HG02678 (cell line): ENCODE measurements at regions not wholly inside any gene's neighbourhood (a gene's known extent, or its start where the extent isn't known, plus 50 kb on each side); places are given as distances from the start of the nearest gene placed in this dataset.
"Not testable (repeated sequence)": the region's sequence is repeated elsewhere in the genome, so short reads cannot be mapped to it uniquely, and the experiment has no call there.

Experiments used
- ATAC-seq: cut with Tn5 transposase; IDR thresholded peaks from one replicate; pipeline ENCODE4 v1.9.1; 2021; ENCODE audit warnings: mild to moderate bottlenecking, moderate library complexity; ENCODE audit not compliant: unreplicated experiment

DNA sequence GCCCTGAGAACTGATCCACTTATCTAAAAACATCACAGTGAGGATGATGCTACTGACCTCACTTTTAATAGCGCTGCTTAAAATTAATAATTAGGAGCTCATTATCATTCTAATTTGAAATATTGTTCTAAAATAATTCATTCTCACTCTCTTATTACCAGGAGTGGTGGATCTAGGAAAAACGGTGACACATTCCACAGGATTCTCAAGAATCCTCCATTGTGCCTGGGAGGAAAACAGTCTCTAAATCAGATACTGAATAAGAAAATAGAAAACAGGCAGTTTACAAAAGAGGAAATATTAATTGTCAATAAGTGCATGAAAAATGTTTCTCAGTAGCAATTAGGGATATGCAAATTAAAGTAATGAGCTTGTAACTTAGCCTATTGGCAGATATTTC is 187.4 kb downstream of the TENT5A start:
- no peak for ATAC-seq

DNA sequence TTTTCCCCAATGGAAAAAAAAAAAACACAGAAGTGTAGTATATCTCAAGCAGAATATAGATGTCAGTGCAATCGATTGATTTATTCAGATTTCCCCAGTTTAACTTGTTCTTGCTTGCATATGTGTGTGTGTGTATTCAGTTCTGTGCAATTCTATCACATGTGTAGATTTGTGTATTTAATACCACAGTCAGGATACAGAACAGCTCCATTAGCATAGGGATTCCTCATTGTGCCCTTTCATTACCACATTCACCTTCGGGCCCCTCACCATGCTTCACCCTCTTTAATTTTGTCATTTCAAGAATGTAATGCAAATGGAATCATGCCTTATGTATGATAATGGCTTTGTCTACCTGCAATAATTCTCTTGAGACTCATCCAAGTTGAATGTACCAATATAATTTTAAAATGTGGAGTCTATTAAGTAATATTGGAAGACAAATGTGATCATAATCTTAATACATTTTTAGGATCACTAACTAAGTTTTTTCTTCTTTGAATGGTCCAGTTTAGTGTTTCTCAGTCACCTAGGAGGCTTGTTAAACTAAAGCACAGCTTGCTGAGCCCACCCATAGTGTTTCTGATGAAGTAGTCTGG is 187.9 kb downstream of the TENT5A start:
- ATAC-seq = no peak

DNA sequence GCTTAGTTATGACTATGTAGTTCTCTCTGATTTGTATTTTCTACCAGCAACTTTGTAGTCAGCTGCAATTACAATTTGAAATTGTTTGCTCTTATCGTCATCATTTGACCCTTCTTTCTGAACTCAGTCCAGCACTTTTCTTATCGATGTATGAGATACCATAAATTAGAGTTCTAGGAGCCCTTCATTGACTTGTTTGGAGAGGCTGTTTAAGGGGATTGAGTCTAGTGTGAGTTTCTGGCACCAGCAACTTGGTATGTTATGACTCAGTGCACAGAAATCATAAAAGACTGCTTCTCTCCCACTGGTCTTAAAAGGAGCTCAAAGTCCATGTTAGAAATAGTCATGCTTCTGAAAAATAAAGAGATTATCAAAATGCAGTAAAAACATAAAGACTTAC is 190.3 kb downstream of the TENT5A start:
- no peak for ATAC-seq

DNA sequence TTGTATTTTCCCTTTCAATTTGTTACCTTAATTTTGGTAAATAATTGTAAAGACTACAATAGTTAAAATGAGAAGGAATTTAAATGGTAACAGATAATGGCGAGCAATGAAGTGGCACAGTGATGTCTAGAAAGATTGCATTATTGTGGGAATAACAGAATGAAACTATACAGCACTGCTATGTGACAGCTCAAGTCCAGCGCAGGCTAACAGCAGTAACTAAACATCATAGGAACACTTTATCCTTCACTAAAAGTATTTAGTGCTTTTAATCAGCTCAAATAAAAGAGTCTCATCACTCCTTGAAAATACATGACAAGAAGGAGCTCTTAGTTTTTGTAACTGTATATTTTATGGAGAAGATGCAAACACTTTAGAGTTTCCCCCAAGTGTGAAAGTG is 190.8 kb downstream of the TENT5A start:
- ATAC-seq = no peak

DNA sequence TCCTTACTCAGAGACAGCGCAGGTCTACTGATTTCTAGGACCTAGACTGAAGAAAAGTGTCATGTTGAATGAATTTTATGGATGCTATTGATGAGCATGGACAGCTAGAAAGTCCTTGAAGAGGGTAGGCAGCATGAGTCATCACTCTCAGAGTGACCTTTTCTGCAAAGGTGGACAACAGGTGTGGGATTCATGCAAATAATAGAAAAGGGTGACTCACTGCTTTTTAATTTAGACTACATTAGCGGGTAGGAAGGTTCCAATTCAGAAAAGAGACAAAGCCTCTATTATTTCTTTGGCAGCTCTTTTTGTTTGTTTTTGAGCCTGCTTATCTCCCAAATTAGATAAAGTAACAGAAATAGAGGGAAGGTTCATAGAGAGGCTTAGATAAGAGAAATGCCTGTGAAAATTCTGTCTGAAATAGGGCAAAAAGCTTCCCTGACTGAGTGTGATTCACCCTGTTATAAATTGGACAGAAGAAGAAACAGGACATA is 191.4 kb downstream of the TENT5A start:
- ATAC-seq = no peak

DNA sequence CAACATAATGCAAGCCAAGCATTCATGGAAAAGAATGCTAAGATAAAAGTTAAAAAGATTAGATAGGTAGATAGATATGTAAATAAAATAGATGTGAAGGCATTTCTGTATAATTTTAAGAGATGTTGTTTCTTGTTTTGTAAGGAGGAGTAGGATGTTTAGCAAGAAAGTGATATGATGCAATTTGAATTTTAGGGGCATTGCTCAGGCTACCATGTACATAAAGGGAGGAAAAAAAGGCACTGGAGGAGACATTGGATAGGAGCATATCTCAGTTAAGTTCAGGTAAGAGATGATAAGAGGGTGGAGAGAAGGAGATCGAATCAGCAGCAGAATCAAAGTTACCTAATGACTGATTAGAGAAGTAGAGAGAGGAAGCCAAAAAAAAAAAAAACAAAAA is 194.7 kb downstream of the TENT5A start:
- no peak for ATAC-seq

DNA sequence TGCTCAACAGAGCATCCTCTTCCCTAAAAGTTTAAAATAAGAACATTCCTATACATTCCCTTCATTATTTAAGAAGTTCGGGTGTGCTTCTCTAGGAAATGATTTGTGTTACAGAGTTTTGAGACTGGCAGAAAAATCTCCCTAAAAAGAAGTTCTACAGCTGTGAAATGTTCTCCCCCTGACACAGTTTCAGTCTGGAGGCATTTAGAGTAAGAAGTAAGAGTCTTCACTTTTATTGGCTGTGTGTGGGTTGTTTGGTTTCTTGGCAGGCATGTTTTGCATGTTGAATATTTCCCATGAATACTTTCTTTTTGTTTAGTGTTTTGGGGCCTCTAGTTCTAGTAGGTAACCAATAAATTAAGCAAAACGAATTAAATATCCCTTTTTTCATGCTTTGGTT is 195.9 kb downstream of the TENT5A start:
- no peak for ATAC-seq

DNA sequence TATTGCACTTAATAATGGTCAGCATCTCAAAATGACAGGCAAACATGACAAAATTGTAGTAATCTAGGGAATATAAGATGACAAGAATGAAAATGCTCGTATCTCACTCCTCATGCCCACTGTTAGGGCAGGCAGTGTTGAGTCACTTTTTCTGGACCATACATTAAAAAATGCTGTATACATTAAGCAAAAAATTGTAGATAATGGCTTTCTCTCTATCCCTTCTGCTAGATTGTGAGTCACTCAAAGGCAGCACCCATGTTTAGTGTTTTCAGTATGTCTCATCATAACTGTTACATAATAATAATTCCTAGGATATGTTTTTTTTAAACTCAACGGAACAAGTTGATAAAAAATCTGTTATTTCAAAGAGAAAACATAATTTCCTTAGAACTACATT is 199.3 kb downstream of the TENT5A start:
- ATAC-seq = no peak

DNA sequence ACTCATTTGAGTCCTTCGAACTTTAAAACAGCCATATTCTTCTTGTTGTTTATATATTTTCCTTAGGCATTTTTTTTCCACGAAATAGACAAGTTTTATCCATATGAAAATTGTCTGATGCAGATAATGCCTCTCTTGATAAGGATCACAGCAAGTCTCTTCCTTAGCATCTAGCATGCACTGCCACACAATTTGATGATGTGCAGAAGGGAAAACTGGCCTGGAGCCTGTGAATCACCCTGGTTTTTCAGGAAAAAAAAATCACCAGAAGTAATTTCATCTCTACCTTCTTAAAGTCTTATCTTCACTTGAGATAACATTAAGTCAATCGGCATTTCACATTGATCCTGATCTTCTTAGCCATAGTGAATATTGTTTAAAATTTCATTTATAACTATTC is 199.8 kb downstream of the TENT5A start:
- ATAC-seq = no peak

DNA sequence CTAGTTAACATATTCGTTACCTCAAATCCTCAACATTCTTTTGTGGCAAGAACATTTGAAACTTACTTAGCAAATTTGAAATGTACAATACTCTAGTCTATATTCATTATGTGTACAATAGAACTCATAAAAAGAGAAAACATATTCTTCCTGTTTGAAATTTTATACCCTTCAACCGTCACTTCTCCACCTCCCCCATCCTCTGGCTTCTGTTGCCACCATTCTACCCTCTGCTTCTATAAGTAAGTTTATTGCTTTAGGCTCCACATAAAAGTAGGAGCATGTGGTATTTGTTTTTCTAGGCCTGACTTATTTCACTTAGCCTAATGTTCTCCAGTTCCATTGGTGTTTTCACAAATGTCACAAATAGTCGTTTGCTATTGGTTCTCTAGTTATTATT is 205.3 kb downstream of the TENT5A start:
- no peak for ATAC-seq

DNA sequence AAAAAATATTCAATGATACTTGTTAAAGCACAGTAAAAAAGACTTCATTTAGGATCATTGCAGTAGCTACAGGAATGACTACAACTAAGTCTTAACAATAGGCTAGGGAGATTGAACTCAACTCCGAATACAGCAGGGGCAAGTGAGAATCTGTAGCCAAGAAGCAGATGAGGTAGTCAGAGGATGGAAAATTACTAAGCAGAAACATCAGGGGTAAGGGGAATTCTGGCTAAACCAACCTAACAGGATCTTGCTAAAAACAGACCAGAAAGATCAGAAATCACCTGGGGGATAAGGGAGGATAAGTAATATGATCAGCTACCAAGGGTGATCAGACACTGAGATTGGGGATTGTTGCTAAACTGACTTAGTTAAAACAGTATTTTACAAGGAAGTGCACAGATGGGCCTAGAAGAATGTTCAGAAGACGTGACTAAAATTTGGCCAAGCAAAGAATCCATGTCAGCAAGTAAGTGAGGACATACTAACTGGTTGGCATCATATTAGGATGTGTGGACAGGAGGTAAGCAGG is 217.5 kb downstream of the TENT5A start:
- ATAC-seq = no peak

DNA sequence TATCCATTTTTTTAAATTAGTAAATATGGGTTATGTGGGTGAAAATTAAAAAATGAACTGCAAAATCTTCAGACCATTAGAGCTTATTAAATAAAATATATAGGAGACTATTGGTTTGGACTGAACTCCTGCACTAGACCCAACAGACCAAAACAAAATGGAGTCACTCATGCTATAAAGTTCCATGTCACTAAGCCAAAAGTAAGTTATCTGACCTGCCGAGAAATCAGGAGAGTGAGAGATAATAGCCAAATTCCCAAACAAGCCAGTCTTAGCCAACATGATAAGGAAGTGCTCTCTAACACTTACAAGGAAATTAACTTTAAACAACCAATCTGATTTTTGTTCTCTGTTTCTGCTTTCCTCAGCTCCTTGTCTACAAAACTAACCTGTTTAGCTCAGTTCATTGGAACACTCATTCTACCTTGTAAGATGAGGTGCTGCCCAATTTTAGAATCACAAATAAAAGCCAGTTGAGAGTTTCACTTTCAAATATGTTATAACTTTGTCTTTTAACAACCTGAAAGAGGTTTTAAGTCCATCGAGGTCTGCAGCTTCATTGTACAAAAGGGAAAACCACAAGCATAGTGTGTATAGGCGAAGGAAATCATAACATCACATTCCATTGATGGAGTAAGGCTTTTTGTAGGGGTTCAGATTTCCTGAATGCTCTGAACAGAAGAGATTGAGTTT is 220.5 kb downstream of the TENT5A start:
- ATAC-seq = no peak

DNA sequence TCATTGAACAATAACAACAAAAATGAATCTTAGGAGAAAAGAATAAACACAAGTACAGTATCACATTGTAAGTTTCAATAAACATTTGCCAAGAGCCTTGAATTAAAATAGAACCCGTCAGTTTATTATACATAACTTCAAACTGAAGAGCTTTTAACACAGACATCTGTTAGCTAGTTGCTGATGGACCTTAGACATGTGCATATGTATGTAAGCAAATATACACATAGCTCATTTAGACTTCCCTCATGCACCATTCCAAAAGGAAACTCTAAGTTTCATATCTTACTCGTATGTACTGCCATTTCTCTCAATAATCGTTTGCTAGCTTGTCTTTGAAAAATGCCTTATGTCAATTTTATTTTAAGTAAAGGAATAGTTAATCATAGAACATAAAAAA is 235.0 kb downstream of the TENT5A start:
- no peak for ATAC-seq

DNA sequence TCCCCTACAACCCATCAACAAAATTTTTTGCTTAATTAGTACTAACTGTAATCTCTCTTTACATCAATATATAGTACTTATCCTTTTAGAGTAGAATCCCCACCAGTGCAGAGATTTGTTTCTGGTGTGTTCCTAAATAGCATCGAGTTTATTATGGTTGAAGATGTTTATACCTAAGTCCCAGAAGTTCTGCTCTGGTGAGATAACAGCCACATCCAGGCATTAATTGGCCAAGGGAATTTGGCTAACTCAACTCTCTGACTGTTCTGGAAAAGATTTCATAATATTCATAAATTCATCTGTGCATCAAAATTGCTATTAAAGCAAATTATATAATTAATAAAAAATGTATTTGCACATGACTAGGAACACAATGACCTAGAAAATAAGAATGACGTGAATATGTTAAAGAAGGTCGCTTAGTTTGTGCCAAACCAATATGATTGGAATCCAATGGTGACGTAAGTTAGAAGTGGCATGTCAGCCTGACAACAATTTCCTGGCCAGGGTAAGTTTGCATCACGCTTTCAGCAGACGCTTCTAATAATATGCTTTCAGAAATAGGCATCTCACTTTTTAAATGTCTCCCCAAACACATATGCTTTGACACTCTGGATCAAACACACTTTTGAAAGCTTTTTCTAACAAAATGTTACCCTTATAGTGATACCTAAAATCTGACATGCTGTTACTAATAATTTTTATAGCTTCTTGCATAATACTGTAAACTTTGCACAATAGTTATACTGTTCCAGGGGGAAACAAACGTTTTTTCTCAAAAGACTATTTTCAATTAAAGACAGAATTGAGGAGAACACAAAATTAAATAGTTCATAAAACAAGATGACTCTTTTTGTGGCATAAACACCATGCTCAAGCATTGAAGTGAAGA is 236.7 kb downstream of the TENT5A start:
- ATAC-seq = no peak

DNA sequence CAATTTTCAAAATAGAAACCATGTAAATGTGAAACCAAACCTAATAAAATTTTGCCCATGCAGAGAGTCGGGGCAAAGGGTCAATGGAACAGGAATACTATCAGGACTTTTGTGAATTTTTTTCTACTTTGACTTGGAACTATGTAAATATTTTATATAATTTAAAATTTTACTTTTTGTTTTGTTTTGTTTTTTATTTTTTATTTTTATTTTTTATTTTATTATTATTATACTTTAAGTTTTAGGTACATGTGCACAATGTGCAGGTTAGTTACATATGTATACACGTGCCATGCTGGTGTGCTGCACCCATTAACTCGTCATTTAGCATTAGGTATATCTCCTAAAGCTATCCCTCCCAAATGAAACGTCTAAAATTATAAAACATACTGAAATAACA is 238.3 kb downstream of the TENT5A start:
- ATAC-seq = not testable (repeated sequence)

DNA sequence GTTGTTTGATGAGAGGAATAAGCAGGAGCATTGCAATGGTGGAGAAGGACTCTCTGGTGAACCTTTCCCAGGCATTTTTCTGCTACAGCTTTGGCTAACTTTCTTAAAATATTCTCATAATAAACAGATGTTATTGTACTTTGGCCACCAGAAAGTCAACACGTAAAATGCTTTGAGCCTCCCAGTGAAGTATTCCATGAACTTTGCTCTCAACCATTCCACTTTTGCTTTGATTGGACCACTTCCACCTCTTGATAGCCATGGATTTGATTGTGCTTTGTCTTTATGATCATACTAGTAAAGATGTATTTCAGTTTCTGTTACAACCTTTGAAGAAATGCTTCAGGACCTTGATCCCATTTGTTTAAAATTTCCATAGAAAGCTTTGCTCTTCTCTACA is 241.1 kb downstream of the TENT5A start:
- ATAC-seq = no peak

DNA sequence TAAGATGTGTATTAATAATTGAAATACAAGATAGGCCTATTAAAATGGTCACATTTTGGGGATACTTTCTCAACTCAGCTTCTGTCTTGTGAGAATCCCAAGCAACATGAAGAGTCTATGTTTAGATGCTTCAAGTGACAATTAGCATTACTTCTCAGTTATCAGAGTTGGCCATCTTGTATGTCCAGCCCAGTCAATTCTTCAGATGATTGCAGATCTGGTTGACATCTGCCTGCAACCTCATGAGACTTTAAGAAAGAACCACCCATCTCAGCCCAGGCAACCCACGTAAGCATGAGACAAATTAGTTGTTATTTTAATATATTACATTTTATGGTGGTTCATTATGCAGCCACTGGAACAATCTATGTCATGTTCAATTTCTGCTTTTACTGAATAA is 256.5 kb downstream of the TENT5A start:
- ATAC-seq = no peak

DNA sequence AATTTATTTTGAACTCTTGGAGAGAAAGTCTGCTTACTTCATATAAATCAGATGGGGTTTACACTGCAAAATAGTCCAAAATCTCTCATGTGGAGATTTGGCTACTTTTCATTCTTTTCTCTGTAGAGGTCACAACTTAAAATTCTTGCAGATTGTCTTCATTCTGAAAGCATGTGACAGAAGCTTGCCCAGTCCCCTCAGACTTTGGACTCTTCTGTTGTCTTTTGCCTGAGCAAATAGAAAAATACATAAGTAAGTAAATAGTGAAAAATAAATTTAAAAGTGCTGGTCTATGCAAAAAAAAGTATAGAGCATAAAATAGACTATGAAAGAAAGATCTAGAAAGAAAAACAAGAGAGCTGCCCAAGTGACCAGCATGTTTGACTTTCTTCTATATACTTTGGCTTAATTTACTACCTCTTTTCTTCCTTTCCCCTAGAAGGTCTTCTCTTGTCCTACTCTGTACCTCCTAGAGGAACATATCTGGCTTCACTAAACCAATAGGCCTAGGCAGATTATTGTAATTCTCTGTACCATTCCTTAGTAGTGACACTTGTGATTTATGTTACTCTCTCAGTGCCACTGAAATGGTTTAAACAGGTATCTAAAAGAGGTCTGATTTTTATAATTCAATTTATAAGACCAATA is 260.9 kb downstream of the TENT5A start:
- no peak for ATAC-seq

DNA sequence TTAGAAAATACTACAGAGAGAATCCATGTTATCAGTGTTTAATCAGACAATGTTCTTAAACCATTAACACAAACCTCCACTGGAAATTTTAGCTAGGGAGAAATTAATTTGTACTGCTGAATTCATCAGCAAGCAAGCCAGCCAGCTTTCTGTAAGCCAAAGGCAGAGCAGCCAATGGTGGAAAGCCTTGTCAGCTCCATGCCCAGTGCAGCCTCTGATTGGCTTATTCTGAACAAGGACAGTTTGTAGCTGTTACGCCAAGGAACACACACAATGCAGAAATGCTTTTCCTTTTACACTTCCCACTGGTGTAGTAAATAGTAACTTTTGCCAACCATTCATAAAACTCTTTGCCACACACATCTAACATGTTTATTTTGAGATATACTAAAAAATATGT is 265.0 kb downstream of the TENT5A start:
- ATAC-seq = no peak

DNA sequence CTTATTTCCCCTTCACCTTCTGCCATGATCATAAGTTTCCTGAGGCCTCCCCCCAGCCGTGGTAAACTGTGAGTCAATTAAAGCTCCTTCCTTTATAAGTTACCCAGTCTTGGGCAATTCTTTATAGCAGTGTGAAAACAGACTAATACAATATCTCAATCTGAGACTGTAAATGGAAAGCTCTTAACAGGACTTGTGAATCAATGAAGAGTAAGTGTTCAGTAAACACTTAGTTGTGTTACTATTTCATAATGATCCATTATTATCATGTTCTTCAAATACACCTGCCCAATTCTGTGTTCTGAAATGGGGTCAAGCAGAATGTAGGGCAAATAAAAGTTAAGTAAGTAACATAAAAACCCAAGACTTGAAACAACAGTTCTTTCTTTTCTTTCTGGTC is 266.2 kb downstream of the TENT5A start:
- ATAC-seq = no peak

DNA sequence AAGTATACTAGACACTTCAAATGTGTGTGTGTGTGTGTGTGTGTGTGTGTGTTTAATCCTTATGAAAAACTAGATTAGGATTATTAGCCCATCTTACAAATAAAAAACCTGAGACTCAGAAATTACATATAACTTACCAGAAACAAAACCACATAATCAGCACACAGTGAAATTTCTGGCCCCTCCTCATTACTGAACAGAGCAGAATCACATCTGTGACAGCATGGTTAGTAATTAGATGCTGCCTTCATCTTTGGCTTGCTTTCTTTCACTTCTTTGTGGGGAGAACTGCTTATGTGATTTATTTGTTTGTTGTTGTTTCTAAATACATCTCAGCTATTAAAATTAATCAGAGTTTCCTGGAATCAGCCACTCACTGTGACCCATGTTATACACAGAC is 267.1 kb downstream of the TENT5A start:
- no peak for ATAC-seq
